SU-DHL-6 (cell line): ENCODE measurements at regions not wholly inside any gene's neighbourhood (a gene's known extent, or its start where the extent isn't known, plus 50 kb on each side); places are given as distances from the start of the nearest gene placed in this dataset.

Experiments used
- H2AFZ ChIP-seq: fragments of 200-600 bp; sonication (generic); 2 replicates; pipeline ENCODE4 v1.6.1; 2014; ENCODE audit warnings: low read depth, mild to moderate bottlenecking, moderate library complexity, mixed read lengths, antibody characterized with exemption, low read length; ENCODE audit not compliant: severe bottlenecking
- H3F3A ChIP-seq: fragments of 200-600 bp; shearing (Covaris generic); 2 replicates; pipeline ENCODE4 v1.6.0; 2016; ENCODE audit warnings: antibody characterized with exemption, mild to moderate bottlenecking; ENCODE audit not compliant: insufficient read depth
- H3K27ac ChIP-seq: fragments of 200-600 bp; sonication (generic); 2 replicates; pipeline ENCODE4 v1.5.1; 2016; ENCODE audit warnings: low read depth, mild to moderate bottlenecking, low read length, moderate library complexity, mixed read lengths
- H3K27me3 ChIP-seq: fragments of 200-600 bp; sonication (generic), shearing (Covaris generic); 2 replicates; pipeline ENCODE4 v1.6.0; 2014; ENCODE audit warnings: mild to moderate bottlenecking, low read length
- H3K36me3 ChIP-seq: fragments of 200-600 bp; sonication (generic); 2 replicates; pipeline ENCODE4 v1.6.1; 2014; ENCODE audit warnings: mild to moderate bottlenecking, low read length, mixed read lengths
- H3K4me2 ChIP-seq: fragments of 300-600, 200-600 bp; shearing (Covaris generic), sonication (generic); 2 replicates; pipeline ENCODE4 v1.6.0; 2014; ENCODE audit warnings: low read length, low read depth, mild to moderate bottlenecking; ENCODE audit not compliant: poor library complexity, severe bottlenecking
- H3K4me3 ChIP-seq: fragments of 200-600 bp; sonication (generic); 2 replicates; pipeline ENCODE4 v1.5.1; 2014; ENCODE audit warnings: antibody characterized with exemption, low read length, mild to moderate bottlenecking, mixed read lengths; ENCODE audit not compliant: insufficient read depth, poor library complexity, severe bottlenecking
- H3K79me2 ChIP-seq: fragments of 200-600 bp; sonication (generic); 2 replicates; pipeline ENCODE4 v1.6.1; 2014; ENCODE audit warnings: mild to moderate bottlenecking, low read length, moderate library complexity; ENCODE audit not compliant: insufficient read depth
- H3K9ac ChIP-seq: fragments of 200-600 bp; sonication (generic); 2 replicates; pipeline ENCODE4 v1.7.0; 2014; ENCODE audit warnings: mild to moderate bottlenecking, low read length
- H3K9me2 ChIP-seq: fragments of 200-600 bp; sonication (generic); replicated peaks from 2 replicates; pipeline ENCODE4 v1.6.1; 2014; ENCODE audit warnings: low read length; ENCODE audit not compliant: insufficient read depth
- H3K9me3 ChIP-seq: fragments of 200-600 bp; sonication (generic); 2 replicates; pipeline ENCODE4 v1.6.1; 2014; ENCODE audit warnings: low read length, mixed read lengths; ENCODE audit not compliant: insufficient read depth
- H4K20me1 ChIP-seq: fragments of 200-600 bp; sonication (generic); 2 replicates; pipeline ENCODE4 v1.6.1; 2014; ENCODE audit warnings: low read depth, mild to moderate bottlenecking, antibody characterized with exemption, low read length, moderate library complexity, mixed read lengths
- EZH2phosphoT487 ChIP-seq: fragments of 200-600 bp; sonication (generic), shearing (Covaris generic); conservative IDR thresholded peaks from 2 replicates; pipeline ENCODE4 v1.6.1; 2018; ENCODE audit warnings: mild to moderate bottlenecking, antibody characterized with exemption, low read length, moderate library complexity, mixed read lengths
- TF ChIP-seq, protein P1 (sequence below): fragments of 200-600 bp; sonication (generic); IDR thresholded peaks from one replicate; pipeline ENCODE4 v1.5.1; 2017; ENCODE audit warnings: antibody characterized with exemption, mild to moderate bottlenecking, low read length, moderate library complexity; ENCODE audit not compliant: insufficient read depth, poor library complexity, severe bottlenecking

DNA sequence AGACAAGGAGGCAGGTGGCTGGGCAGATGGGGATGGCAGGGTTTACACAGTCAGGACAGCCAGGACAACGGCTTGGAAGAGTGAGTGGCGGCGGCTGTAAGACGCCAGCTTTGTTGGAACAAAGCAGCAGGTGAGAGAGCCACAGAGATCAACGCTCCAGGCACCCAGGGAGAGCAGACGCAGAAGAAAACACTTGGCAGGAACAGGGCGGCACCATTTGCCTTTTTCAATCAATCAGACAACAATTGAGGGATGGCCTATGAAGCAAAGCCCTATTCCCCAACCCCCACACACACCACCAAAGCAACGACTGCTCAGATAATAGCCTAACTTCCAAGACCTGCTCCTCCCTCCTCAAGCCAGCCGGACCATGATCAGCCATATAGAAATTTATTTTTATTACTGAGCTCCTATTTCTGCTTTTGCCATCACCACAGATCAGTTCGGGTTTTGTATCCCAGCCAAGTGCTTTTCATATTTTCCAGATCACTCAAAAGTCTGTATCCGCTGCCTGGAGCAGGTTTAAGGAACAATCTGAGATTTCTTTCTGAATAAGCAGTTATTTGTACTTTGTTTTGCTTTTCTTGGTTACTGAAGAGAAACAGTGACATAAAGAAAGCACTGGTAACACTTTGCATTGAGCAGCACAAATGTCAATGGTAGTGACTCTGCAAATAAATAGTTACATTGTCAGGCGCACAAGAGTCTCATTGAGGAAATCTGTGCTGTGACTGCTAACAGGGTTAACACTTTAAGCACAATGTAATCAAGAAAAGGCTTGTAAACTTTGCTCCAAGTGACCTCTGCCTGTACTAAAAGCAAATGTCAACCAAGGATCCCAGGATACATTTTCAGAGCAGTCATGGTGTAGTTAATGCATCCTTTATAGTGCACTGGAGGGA, 81.8 kb upstream of the RBPJ start:
- Histone ChIP-seq H3K27ac (no peak overlapping the region), H3K4me2 (no peak overlapping the region), H3K36me3 (no peaks in the 10 kb centered on the region), H3K9me2 (no peaks in the 10 kb centered on the region), H4K20me1 (no peaks in the 10 kb centered on the region), H3K27me3 (no peaks in the 10 kb centered on the region), H3F3A (no peaks in the 10 kb centered on the region), H3K9ac (no peak overlapping the region), H2AFZ (no peak overlapping the region), H3K9me3 (no peaks in the 10 kb centered on the region), H3K4me3 (no peak overlapping the region), H3K79me2 (no peaks in the 10 kb centered on the region)
- no peak for TF ChIP-seq EZH2phosphoT487
- TF ChIP-seq, protein P1, sequence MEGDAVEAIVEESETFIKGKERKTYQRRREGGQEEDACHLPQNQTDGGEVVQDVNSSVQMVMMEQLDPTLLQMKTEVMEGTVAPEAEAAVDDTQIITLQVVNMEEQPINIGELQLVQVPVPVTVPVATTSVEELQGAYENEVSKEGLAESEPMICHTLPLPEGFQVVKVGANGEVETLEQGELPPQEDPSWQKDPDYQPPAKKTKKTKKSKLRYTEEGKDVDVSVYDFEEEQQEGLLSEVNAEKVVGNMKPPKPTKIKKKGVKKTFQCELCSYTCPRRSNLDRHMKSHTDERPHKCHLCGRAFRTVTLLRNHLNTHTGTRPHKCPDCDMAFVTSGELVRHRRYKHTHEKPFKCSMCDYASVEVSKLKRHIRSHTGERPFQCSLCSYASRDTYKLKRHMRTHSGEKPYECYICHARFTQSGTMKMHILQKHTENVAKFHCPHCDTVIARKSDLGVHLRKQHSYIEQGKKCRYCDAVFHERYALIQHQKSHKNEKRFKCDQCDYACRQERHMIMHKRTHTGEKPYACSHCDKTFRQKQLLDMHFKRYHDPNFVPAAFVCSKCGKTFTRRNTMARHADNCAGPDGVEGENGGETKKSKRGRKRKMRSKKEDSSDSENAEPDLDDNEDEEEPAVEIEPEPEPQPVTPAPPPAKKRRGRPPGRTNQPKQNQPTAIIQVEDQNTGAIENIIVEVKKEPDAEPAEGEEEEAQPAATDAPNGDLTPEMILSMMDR = no peak

DNA sequence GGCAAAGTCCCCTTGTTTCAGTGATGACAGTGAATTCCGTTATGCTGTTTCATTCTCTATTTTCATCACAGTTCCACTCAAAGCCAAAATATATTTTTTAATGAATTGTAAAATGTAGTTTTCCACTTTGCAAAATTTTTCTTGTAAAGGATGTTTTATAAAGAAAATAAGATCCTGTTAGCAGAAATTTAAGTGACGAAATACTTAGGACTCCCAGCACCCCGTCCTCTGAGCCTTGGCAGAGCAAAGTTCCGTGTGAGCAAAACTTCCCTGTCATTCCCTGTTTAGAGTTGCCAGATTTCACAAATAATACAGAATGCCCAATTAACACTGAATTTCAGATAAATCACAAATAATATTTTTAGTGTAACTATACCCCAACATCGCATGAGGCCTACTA, 81.0 kb upstream of the RBPJ start:
- Histone ChIP-seq H3K27ac (no peak overlapping the region), H3K27me3 (no peaks in the 10 kb centered on the region), H3K9me3 (no peaks in the 10 kb centered on the region), H3K36me3 (no peaks in the 10 kb centered on the region), H3K9ac (no peak overlapping the region), H3K4me3 (no peak overlapping the region), H3F3A (no peaks in the 10 kb centered on the region), H2AFZ (no peak overlapping the region), H4K20me1 (no peaks in the 10 kb centered on the region), H3K9me2 (no peaks in the 10 kb centered on the region), H3K79me2 (no peaks in the 10 kb centered on the region), H3K4me2 (no peak overlapping the region)
- TF ChIP-seq, protein P1 = no peak
- no peak for TF ChIP-seq EZH2phosphoT487

- Histone ChIP-seq H3F3A (no peaks in the 10 kb centered on the region), H3K36me3 (no peaks in the 10 kb centered on the region), H3K9me2 (no peaks in the 10 kb centered on the region), H3K9me3 (no peaks in the 10 kb centered on the region), H3K79me2 (no peaks in the 10 kb centered on the region), H3K4me2 (no peak overlapping the region), H3K27me3 (no peaks in the 10 kb centered on the region), H3K4me3 (no peak overlapping the region), H4K20me1 (no peaks in the 10 kb centered on the region), H3K27ac (no peak overlapping the region), H2AFZ (no peak overlapping the region), H3K9ac (no peak overlapping the region)
- no peak for TF ChIP-seq EZH2phosphoT487
- TF ChIP-seq, protein P1 = no peak
Observed at GRCh38 chr4:26241179-26241578, 79.6 kb upstream of the RBPJ start.
